ENCODE measurements at regions not wholly inside any gene's neighbourhood (a gene's known extent, or its start where the extent isn't known, plus 50 kb on each side); places are given as distances from the start of the nearest gene placed in this dataset.

DNA sequence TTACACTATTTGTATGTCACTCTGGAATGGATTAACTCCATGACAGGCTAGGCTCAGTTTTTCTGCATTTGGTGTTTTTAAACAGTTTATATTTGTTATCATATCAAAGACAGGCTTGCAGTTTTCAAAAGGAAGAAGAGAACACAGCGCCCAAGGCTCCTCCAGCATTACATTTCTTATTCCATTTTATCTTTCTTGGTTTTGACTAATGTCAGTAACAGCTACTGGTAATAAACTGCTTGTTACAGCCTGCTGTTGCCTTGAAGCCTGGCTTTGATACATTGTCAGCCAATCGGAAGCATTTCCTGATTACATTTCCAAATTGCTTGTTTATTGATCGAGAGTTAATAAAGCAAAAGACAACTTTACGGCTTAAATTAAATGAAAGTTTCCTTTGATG, 166.0 kb upstream of the MDFIC start:
- DNase-seq (ENCODE audit: low read depth) = no peak

DNA sequence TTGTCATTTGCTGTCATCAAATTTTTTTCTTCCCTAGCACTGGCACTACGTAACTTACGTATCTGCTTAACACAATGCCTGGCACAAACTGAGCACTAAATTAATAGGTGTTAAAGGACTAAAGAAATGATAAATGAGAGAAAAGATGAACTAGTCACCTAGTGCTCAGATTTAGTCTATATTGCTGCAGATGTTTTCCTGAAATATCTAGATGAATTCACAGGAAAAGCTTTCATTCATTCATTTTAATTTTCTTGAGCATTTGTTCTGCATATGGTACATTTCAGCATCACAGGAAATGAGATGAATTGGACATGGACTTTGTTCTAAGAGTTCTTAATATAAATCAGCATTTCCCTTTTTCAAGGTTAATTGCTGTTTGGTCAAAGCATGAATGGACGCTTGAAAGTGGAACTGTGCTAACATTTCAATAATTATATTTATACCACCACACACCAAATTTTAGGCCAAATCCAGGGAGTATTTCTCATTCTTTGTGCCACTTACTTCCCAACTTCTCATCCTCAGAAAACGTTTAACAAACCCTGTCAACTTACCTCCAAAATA, 163.2 kb upstream of the MDFIC start:
- no peak for DNase-seq (ENCODE audit: low read depth)

DNA sequence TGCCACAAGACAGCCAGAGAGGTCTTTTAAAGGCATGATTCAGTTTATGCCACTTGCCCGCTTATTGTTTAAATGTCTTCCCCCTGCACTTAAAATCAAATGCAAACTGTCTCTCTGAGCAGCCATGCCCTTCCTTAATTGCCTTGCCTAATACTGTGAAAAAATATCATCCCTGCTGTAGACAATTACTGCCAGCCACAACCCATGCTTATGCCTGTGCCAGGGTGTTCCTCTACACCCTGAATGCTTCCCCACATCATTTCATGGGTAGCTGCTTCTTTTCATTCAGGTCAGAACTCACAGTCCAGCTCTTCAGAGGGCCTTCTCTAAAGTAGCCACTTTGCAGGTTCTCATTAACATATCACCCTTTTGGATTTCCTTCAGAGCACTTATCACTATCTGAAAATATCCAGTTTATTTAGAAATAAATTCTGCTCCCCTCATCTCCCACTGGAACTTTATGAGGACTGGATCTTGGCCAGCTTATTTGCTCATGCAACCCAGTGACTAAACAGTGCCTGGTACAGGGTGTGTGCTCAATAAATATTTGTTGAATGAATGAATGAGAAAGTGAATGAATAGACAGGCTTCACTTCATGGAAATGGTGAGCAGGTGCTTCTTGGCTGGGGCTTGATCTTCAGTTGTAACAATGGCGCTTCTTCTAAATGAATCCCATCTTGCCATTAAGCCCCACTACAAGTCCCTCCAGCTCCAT, 162.4 kb upstream of the MDFIC start:
- DNase-seq (ENCODE audit: low read depth) = no peak

DNA sequence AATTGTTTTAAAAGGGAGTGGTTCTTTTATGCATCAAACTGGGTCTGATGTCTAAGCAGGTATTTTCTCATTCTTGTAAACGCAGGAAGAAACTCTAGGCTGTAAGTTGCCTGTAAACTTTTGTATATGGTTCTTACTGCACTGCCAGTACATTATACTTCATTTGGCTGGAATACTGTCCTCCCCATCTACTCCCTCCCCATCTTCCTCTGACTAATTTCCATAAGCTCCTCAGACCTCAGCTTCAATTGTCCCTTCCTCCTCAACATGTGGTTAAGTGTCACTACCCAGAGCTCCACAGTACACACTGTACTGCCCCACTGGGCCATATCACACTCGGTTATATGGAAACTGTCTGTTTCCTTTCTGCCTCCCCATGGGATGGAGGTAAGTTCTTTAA, 161.4 kb upstream of the MDFIC start:
- no peak for DNase-seq (ENCODE audit: low read depth)

DNA sequence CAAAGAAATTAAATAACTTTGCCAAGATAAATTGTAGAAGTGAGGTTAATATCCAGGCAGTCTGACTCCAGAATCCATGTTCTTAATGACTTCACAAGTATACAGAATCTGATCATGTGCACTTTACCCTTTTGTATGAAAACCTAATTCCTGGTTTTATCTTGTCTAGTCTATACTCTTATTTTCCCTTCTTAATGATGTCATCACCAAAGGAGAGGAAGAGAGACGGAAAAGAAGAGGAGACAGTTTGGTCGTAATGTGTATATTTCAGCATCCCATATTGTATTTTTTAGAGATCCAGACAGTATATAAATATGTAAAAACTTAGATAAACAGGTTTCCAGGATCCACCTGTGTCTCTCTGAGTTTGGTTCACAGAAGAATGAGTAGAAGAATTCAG, 159.9 kb upstream of the MDFIC start:
- no peak for DNase-seq (ENCODE audit: low read depth)

DNA sequence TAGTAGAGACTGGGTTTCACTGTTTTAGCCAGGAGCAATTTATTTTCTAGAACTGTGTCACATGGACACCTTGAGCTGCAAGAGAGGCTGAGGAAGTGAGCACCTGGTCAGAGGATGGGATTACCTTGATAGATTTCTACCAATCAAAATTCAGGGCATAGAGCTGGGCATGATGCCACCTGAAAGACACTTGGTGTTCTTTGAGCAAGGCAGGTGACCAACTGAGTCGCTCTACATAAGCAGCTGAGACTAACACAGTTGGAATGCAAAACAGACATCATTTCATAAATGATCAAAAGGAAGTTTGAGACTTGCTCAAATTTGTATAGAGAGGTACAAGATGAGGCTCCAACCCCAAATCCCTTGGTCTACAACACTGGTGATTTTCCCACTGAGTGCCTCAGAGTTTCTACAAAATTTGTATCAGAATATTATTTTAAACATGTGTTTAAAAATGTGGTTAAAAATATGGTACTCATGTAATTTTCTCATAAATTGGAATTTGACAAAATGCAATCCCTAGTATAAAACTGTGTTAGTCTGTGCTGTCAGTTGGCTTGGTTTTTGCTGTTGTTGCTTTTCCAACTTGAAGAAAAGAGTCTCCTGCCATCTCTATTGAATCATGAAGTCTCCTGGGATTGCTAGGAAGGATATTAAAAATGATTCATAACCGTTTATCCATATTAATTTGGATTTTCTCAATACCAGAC, 156.4 kb upstream of the MDFIC start:
- DNase-seq (ENCODE audit: low read depth) = no peak

DNA sequence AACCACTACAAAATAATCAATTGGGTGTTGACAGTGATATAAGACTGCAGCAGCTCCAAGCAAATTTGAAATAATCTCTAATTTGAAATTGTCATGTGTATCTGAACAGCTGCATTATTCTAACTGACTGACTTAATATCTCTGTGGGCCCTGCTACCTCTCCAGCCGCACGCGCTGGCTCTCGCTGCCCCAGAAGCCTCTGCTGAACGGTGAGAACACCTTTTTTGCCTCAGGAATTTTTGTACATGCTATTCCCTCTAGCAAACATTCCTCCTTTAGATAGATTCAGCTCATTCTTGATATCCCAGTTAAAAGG, 155.9 kb upstream of the MDFIC start:
- DNase-seq (ENCODE audit: low read depth) = no peak

DNA sequence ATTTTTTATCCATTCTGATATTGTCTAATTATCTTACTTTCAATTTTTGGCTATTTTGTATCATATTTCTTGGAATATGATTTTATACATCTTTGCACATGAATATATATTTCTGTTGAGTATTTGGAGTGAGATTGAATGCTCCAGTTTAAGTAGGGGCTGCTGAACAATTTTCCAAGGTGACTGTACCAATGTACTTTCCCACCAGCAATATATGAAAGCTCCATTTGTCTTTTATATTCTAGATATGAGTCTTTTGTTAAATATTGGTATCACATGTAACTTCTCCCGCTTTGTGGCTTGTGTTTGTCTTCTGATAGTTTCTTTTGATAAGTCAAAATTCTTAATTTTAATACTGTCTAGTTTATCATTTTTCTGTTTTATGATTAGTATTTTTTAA, 144.6 kb upstream of the MDFIC start:
- no peak for DNase-seq (ENCODE audit: low read depth)

DNA sequence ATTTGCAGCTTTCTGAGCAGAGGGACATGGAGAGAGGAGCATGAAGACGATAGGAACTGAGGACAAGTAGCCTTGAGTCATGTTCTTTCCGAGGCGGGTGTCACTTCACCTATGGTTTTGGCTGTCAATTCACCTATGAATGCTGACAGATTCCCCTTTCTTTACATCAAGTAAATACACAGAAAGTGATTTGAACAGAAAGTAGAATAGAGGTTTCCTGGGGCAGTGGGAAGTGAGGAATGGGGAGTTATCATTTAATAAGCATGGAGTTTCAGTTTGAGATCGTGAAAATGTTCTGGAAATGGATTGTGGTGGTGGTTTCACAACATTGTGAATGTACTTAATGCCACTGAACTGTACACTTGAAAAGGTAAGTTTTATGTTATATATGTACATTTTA, 138.4 kb upstream of the MDFIC start:
- DNase-seq (ENCODE audit: low read depth) = no peak

DNA sequence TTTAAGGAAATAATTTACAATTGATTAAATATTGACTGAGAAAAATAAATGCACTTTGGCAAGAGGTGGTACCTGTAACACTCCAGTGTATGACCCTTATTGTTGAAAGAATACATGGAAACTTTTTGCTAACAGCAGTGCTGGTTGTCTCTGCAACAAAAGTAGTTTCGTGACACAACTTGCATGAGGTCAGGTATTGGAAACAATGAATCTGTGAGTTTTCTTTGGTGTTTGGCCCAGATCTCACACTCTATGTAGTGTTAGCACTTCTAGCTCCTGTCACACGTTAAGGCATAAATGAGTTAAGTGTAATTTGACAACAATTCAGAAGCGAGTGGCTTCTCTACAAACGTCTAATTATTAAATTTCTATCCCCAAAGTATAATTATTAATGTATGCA, 137.7 kb upstream of the MDFIC start:
- DNase-seq (ENCODE audit: low read depth) = no peak

DNA sequence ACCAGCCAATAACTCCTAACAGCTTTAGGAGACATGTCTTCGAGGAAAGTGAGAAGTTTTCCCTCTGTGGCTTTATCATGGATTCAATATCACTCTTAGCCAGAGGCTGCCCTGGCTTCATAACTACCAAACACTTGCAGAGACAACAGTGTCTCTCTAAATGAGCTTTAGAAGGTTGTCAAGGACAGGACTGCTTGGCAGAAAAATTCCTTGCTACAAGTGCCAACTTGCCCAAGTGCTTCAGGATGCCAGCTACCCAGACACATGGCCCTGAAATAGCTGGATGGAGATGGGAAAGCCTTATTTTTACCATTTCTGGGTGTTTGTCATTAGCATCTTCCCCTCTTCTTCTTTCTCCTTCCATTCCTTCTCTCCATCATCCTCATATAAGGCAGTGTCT, 137.1 kb upstream of the MDFIC start:
- DNase-seq (ENCODE audit: low read depth) = no peak

DNA sequence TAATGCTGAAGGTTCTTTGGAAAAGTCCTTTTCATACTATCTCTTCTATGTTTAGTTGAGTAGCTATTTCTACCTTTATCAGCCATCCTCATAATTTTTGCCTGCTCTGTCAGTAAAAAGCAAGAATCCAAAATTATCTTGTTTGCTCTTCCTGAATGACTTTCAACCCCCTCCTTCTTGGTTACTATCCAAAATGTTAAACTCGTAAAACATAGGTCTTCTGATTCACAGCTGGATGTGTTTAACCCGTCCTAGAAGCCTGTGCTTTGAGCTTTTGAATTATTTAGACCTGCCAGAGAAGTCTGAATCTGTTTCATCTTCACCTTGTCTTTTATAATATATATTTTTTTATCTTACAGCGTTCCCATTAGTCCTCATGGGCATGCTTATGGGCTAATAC, 136.4 kb upstream of the MDFIC start:
- no peak for DNase-seq (ENCODE audit: low read depth)

DNA sequence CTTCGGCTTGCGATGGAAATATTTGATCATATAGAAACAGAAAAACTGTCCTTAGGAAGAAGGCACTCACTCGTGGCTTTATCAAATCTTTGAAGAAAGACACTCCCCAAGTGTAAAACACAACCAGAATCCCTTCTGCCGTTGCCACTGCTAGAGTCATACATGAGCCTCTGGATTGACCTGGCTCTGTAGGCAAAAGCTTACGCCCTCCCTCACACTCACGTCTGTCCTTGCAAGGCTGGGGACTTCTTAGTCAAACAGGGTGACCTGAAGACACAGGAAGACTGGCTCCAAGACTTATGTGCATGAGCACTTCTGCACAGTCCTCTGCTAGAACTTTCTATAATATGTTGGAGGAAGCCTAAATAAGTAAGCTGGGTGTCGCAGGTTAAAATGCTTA, 135.4 kb upstream of the MDFIC start:
- DNase-seq (ENCODE audit: low read depth) = no peak

DNA sequence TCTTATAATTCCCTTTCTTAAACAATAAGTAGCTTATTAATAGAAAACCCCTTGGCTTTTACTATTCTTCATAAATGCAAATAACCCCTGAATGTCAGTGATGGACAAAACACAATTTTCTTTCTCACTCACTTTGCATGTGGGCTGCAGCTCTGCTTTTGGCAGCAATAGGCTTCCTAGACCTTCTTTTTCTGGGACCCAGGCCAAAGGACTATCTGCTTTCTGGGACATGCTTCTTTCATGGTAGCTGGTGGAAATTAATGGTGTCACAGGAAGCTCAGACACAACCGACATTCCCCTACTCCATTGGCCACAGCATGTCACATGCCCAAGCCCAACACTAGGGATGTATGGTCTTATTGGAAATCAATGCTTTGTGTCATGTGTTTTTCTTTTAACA, 134.3 kb upstream of the MDFIC start:
- DNase-seq (ENCODE audit: low read depth) = no peak

DNA sequence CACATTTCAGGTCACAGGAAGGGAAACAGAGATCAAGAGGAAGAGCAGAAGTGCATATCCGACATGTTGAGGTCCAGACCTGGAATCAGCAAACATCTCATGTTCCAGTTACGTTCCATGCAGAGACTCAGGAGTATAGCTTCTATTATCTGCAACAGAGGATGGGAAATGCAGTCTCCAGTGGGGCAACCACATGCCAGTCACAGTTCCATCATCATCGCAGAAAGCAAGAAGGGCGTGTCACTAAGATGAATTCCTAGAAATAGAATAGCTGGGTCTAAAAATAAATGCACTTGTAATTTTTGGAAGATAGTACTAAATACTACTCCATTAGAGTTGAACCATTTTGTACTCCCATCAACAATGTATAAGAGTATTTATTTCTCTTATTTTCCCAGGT, 133.2 kb upstream of the MDFIC start:
- no peak for DNase-seq (ENCODE audit: low read depth)

DNA sequence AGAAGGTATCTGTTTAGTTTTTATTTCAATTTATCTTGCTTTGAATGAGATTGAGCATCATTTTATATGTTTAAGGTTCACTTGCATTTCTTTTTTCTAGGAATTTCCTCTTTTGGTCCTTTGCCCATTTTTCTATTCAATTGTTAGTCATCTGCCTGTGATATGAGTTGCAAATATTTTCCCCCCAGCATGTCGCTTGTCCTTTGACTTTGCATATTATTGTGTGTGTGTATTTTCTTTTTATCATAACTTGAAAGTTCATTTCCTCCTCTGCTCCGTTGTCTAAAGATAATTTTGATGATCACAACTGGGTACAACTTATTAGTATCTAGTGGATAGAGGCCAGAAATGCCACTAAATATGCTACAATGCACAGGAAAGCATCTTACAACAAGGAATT, 132.7 kb upstream of the MDFIC start:
- no peak for DNase-seq (ENCODE audit: low read depth)

DNA sequence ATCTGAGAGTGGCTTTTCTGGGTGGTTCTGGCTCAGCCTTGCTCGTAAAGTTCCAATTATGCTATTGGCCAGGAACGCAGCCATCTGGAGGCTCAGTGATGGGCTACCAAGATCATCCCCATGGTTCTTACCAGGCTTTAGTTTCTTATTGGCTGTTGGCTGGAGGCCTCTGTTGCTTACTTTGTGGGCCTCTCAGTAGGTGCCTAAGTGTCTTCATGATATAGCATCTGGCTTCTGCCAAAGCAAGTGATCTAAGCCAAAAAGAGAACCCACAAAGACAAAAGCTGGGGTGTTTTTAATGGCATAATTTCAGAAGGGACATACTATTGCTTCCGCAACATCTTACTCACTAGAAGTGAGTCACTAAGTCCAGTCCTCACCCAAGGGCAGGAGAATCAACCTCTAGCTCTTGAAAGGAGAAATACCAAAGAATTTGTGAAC, 132.0 kb upstream of the MDFIC start:
- DNase-seq (ENCODE audit: low read depth) = no peak

DNA sequence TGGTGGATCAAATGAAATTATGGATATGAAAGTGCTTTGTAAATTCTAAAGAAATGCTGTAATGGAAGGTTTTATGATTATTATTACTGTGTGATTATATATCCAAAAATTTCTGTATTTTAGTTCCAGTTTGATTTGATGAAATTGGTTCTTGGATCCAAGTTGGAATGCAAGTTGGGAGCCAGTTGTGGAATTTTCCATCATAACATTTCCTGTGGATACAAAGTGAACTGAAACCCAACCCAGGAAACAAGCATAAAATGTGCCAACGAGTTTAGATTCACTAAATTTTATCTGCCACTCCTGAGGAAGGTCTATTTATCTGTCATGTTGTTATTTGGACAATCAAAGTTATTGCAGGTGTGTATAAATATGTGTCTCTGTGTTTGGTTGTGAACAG, 131.4 kb upstream of the MDFIC start:
- DNase-seq (ENCODE audit: low read depth) = no peak

DNA sequence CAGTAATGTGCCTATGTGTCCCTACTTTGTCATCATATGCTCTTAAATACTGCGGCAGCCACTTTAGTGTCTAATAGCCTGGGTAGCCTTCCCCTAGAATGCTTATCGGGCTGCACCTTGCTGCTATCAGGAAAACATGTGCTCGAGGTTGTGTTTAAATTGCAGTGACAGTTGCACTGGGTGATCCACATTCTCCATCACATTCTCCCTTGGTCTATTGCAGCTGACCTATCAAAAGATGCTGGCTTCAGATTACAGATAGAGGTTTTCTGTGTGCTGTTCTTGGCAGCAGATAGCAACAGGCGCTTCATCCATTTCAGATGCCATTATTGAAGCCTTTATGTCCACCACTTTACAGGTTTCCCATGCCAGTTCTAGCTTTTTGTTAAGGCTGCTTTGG, 130.1 kb upstream of the MDFIC start:
- no peak for DNase-seq (ENCODE audit: low read depth)

DNA sequence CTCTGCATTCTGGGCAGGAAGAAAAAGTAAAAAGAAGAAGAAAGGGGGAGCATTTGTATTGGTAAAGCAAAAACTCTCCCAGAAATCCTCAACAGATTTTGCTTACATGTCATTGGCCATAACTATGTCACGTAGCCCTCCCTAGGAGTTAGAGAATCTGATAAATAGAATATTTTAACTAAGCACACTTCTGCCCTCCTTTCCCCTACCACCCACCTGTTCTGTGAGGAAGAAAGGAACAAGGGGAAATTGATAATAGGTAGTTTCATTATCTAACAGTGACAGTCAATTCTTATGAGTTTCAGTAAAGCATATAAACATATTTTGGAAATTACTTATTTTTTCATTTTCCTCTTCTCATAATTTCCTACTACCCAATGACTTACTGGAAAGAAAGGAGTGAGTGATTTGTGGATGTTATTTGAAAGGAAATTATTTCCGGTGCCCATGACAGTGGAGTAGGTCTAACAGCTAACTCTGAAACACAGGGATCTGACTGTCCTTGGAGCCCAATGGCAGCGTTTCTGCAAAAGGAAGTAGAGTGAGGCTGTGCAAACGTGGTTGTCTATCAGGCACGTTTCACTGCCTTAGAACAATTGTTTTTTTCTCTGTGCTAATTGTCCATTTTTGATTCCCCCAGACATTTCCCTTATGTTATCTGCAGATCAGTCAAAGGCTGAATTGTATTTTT, 128.6 kb upstream of the MDFIC start:
- no peak for DNase-seq (ENCODE audit: low read depth)

DNA sequence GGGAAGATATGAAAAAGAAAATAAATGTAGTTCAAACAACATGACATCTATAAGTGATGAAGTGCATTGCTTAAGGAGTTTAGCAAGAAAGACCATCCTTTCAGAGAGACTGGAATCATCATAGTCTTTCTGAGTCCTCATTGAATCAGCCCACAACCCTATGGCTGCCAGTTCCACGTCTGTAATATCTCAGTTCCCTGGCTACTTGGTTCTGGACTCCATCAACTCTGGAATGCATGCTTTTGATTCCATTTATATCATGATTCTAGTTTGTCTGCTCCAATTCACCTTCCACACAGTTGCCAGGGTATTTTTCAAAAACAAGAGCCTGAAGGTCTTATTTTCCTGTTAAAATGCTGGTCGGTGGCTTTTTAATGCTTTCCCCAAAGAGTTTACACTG, 126.4 kb upstream of the MDFIC start:
- no peak for DNase-seq (ENCODE audit: low read depth)

DNA sequence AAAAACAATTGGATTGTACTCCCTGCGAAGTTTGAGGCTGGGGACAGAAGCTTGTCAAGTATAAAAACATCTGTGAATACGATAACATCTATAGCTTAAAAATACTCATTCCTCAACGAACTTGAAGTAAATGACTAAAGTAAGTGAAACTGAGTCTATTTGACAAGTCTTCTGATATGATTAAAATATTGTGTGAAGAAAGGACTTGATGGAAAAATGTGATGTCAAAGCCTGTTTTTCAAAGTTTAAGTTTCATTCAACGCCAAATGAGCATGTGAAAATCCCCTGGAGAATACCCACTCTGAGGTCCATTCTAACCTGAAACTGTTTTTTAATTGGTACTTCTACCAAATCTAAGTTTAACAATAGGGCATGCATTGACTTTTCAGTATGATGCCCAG, 122.3 kb upstream of the MDFIC start:
- DNase-seq (ENCODE audit: low read depth) = no peak

DNA sequence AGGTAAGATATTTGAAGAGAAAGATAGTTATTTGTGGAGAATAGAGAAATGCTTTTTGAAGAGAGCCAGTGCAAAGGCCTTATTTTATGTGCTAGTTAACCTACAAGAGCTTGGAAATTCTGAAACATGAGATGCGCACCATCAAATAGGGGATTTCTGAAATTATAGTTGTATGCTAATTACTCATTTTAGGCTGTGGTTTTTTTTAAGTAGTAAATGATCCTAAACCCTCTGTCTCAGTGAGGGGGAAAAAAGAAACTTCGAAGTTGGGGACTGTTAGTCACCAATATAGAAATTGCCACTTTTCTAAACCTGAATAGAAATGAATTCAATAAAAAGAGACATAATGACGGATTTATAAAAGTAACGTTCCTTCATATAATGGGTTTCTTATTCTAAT, 119.3 kb upstream of the MDFIC start:
- no peak for DNase-seq (ENCODE audit: low read depth)
